NCI-H69 (cell line): ENCODE measurements at regions not wholly inside any gene's neighbourhood (a gene's known extent, or its start where the extent isn't known, plus 50 kb on each side); places are given as distances from the start of the nearest gene placed in this dataset.
A peak's percentile ranks its signal among the peaks of the same experiment; 100 is the strongest.
"Not testable (repeated sequence)": the region's sequence is repeated elsewhere in the genome, so short reads cannot be mapped to it uniquely, and the experiment has no call there.

ENCODE experiments used
- DNase-seq: peaks from one replicate; lab custom pipeline; 2025; lab: John Stamatoyannopoulos, UW

DNA sequence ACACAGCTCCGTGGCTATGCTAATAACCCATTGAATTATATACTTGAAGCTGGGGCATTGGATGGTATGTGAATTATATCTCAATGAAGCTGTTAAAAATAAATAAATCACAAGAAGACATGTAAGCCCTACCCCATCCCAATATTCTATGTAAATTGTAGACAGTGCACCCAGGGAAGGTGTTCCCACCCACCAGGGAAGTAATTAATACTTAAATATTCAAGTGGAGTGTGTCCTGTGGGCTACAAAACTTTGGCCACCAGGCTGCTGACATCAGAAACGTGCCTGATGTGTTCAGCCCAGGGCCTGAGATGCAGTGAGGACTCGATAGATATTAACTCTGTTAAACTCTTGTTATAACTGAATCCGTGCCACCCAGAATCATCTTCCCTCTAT lies 240.4 kb upstream of the RREB1 start:
- no peak for DNase-seq

DNA sequence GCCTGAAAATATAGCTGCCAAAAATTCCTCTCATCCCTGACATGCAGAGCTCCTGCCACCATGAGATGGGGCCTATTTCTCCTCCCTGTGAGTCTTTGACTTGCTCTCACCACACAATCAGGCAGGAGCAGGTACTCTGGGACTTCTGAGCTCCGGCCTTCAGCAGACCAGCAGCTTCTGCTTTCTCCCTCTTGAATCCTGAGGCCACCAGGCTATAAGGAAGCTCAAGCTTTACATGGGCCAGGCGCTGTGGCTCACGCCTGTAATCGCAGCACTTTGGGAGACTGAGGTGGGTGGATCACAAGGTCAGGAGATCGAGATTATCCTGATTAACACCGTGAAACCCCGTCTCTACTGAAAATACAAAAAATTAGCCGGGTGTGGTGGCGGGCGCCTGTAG lies 238.7 kb upstream of the RREB1 start:
- DNase-seq: no peak

DNA sequence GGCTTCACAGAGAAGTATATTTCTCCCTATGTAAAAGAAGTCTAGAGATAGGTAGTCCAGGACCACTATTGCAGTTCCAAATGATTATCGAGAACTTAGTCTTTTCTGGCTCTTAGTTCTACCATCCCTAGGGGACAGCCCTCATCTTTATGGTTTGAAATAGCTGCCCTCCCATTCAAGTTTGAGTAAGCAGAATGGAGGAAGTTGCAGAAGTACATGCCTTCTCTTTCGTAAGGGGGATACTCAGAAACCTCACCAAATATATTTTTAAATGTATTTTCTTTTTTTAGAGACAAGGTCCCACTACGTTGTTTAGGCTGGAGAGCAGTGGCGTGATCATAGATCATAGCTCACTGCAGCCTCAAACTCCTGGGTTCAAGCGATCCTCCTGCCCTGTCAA lies 236.8 kb upstream of the RREB1 start:
- DNase-seq: no peak

DNA sequence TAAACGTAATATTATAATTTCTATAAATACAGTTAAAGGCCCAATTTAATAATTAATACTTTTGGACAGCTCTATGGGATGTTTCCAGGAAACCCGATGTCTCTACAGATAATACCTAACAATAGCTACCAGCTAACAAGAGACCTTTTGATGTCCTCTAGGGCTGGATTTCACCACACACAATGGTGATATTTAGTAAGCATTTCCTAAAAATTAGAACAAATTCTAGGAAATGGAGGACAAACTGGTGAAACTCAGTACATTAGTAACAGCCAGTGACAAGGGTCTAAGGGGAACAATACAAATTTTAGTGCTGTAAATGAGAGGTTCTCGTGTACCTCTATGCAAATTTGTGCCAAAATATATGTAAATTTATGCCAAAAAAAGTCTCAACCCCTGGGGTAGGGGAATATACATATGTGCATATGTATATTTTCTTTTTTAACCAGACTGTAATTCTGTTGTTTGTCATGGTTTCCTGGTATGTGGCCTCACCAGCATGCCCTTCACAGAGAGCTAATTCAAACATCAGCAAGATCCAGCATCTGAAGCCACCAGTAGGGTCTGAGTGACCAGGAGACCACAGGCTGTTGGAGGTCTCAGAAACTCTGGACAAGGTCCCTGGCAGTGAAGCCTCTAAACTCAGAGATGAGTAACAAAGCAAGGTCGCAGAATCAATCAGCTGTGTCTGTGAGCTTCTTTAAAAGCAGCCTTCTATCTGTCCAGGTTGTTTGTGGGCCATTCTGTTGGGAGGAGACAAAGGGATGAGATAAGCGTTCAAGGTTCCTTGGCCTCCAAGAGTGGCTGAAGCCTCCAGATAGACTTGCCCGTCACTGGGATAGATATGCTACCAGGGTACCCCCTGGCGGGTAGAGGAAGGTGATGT lies 235.1 kb upstream of the RREB1 start:
- no peak for DNase-seq

DNA sequence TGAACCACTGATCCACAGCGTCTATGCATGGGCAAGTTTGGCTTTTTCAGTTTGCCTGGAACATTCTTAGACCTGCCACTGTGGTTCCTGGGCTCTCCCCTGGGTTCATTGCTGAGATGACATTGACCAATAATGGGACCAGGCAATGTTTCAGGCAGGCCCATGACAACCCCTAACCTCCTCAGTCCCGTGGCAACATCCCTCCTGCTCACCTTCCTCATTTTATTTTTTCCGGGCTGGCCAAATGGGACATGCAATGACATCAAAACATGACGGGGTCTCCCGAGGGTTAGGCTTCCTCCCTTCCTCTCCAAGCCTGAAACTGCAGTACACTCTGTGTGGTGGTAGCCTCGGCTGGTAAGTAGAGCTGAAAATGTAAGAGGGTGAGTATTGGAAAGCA lies 234.0 kb upstream of the RREB1 start:
- DNase-seq: no peak

DNA sequence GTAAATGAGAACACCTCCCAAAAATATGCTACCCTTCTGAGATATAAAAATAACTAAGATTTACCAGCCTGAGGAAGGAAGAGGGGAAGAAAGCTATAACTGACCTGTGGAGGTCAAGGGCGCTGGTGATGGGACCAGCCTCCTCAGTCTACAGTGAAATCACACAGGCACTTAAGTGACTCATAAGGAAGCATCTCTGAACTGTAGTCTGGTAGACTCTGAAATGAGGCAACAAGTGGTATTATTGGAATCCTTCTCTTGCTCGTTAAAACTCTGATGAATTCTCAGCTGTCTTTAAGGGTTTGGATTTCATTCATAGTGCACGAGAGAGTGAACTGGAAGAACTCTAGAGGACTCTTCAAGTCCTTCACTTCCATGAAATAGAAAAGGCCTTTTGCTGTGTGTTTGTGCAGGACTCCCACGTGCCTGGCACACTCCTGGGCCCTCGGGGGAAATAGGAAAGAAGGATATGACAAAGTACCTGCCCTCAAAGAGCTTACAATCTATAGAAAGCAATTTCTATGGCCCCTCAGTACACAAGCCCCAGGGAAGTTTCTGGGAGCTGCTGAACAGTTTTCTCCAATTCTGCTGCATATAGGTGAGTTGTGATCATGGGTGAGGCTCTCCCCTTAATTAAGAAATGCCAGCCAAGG lies 231.8 kb upstream of the RREB1 start:
- no peak for DNase-seq

DNA sequence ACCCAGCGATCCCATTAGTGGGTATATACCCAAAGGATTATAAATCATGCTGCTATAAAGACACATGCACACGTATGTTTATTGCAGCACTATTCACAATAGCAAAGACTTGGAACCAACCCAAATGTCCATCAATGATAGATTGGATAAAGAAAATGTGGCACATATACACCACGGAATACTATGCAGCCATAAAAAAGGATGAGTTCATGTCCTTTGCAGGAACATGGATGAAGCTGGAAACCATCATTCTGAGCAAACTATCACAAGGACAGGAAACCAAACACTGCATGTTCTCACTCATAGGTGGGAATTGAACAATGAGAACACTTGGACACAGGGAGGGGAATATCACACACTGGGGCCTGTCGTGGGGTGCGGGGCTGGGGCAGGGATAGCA lies 230.0 kb upstream of the RREB1 start:
- DNase-seq: not testable (repeated sequence)

DNA sequence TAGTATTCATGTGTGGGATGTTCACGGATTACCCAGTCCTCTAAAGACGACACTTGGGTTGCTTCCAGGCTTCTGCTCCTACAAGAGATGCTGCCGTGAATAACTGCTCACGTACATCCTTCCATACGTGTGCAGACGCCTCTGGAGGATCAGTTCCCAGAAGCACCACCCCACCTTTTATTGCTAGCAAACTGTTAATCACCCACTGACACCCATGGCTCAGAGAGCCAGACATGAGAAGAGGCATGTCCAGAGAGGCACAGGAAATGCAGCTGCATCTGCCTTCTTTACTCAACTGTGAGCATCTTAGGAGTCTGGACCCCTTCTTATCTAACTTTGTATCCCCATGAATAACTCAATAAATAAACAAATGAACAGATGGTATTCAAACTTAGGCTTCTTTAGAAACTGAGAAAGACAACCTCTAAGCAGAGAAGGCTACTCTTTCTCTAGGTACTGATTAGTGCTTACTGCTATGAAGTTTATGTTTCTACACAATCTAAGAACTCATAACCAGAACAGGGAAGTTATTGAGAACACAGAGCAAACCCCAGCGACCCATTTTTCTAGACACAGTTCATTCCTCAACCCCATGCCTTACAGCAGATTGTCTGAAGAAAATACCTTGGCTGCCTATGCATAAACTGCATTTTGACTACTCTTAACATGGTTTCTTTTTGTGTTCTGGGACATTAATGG lies 228.7 kb upstream of the RREB1 start:
- DNase-seq: no peak

DNA sequence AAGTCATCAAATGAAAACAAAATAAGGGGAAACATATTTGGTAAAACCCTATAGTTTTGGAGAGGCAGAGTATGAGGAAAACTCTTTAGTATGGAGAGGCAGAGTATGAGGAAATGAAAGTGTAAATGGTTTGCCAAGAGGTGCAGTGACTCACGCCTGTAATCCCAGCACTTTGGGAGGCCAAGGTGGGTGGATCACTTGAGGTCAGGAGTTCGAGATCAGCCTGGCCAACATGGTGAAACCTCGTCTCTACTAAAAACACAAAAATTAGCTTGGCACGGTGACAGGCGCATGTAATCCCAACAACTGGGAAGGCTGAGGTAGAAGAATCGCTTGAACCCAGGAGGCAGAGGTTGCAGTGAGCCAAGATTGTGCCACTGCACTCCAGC lies 228.2 kb upstream of the RREB1 start:
- not testable (repeated sequence) for DNase-seq

DNA sequence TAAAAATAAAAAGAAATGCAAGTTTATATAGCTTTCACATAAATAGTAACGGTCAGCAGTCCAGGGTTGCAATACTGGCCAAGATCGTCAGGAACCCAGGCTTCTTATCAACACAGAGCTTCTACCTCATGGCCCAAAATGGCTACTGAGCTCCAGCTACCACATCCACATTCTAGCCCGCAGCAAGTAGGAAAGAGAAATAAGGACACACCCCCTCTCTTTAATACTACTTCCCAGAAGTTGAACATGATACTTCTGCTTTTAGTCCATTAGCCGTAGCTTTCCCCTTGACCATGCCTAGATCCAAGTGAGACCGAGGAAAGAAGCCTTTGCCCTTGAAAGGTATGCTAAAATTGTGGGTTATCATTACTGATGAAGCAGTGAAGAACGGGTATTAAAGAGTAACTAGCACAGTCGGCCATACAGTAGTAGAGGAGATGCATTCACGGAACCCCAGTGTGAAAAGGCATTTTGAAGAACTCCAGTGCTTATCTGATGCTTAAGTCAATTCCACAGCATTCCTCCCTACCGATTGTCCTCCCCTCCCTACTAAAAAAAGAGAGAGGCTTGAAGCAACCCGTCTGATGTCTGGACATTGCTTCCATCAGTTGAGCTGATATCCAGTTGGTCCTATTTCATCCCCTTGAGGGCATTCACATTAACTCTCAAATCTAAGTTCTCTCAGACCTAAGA lies 226.9 kb upstream of the RREB1 start:
- DNase-seq: no peak

DNA sequence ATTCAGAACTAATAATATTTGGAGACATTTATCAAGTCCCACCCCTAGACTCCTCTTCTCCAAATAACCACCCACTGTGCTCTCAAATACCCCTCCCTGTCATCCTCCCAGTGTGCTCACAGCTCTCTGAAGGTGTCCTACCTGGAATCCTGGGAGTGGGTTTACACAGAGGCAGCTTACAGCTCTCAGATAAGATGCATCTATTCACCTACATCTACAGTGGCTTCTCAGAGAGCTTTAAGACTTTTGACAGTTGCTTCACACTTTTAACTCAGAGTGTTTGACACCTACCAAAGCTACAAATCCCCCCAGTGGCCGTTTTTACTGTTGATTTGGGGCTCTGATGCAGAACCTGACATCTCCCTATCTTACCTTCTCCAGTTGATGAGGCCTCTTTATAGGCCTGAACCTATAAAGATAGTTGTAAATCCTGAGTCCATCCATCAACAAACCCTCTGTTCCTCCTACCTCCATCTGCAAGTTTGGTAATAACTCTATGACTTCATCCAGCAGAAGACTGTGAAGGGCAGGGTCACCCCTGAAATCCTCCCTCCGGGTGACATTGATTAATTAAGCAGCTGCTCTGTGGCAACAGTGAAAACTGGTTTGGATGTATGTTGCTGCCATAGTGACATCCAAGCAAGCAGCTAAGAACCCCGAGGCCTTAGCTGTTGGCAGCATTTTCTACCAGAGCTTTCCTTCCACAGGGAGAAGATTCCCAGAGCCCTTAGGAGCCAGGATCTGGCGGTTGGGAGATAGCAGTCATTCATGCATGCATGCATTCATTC lies 226.1 kb upstream of the RREB1 start:
- peak; percentile 23 for DNase-seq

DNA sequence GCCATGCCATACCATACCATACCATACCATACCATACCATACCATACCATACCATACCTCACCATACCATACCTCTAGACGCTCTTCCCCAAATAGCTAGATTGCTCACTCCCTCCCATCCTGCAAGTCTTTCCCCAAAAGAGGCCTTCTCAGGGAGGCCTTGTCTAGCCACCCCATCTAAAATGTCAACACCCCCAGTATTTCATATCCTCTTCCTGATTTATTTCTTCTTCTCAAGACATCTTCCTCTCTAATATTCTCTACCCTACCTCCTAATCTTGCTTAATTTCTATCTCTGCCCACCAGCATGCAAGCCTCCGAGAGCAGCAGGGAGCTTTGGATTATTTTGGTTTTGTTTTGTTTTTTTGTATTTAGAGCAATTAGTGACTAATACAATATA lies 225.2 kb upstream of the RREB1 start:
- no peak for DNase-seq

DNA sequence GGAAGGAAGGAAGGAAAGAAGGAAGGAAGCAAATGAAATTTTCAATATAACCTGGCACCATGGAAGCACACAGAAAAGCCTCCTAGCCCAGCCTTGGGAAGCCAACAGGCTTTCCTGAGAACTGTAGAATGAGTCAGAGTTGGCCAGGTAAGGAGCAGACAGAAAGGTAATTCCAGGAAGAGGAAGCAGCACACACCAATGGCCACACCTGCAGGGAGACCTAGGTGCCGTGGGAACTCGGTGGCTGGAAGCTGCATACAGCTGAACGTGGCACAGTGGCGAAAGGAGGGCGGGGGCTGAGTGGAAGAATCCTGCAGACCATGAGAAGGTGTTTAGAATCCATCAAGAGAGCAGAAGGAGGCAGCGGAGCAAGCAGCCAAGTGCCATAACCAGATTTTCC lies 224.8 kb upstream of the RREB1 start:
- no peak for DNase-seq

DNA sequence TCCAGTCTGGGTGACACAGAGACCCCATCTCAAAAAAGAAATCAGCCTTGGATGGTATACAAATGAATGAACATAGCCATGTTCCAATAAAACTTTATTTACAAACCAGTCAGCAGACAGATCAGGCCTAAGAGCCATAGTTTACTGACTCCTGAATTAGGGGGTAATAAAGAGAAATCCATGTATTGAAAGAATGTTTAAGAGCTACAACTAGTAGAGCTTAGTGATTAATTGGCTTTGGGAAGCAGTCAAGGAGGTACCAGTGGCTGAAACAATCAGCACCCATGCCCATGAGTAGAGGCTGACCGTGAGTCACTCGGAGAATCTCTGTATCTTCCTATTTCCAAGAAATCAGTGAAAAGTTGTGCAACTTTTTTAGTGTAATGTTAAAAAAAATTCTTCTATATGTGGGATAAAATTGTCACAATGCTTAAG lies 223.6 kb upstream of the RREB1 start:
- DNase-seq: no peak

DNA sequence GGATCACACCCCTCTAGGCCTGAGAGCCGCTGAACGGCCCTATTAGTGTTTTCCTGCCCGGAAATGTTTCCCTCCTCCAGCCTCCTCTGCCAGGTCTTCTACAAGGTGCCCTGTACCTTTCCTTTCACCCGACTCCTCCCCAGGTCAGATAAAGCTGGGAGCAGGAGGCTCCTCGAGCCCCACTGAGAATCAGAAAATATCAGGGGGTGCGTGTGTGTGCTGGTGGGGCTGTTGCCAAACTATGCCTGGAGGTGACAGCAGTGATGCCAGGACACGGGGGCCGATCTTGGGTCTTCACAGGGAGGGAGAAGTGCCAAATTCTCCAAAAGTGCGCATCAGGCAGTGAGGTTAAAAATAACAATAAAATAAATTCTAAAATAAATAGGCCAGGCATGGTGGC lies 222.8 kb upstream of the RREB1 start:
- no peak for DNase-seq

DNA sequence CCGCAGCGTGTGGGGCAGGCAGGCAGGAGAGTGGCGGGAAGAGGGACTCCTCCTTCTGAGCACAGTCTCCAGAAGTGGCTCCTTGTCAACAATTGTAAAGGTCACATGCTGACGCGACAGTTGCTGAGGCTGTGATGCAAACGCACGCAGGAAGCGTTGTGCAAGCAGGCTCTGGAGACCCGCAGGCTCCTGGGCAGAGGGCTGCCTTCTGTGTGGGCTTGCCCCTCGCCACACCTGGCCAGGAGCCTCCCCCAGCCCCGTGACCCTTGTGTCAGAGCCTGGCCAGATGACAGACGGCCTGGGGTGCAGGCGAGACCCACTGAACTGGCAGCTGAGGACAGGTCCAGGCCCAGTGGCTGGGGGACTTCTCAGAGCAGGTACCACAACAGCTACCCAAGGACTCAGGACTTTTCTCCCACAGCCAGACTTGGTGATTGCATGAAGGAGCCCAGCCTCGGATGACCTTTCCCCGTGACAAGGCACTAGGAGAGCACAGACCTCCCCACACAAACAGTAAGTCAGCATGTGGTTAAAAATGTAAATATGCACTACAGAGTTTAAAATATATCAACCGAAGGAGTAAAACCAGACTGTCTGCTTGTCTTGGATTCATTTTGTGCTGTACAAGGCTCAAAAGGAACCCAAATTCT lies 222.1 kb upstream of the RREB1 start:
- no peak for DNase-seq

DNA sequence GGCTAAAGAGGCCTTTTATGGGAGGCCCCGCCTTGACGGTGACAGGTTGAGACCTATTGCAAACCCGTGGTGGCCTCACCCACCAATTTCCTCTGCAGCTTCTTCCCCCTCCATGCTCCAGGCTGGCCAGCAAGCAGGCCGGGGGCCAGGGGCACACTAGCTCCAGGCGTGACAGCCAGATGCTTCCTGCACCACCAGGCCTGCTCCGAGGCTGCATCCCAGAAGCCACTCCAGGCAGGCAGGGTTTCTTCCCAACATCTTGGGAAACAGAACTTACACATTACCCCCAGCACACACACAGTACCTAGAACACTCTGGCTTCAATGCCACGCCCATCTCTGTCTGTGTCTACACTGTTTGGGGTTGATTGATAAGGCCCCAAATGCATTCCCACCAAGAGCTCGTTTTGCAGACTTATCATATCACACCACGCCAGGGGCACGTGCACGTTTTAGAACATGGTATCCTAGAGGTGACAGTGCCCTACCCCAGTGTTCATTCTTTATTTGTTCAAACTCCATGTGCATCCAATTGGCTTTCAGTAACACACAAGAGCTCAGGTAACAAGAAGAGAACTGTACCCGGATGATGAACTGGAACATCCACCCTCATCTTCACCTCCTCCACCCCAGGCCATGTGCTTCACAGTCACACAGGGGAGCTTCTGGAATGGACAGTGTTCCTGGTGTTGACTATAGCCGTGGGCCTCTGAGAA lies 221.4 kb upstream of the RREB1 start:
- DNase-seq: no peak

DNA sequence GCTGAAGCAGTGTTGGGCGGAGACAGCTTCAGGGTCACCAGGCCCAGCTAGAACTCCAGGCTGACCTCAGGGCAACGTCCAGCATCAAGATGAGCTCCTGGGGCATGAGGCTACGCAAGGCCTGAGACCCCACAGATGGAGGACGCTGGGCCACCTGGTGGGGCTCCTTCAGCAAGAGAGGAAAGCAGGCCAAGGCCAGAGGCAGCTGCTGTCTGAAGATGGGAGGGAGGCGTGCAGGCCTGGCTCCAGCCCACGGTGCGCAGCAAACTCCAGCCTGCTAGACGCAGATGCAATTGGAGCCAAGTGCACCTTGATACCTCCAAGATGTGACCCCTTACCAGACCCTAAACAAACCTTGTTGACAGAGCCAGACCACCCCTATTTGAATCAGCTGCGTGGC lies 220.9 kb upstream of the RREB1 start:
- no peak for DNase-seq

DNA sequence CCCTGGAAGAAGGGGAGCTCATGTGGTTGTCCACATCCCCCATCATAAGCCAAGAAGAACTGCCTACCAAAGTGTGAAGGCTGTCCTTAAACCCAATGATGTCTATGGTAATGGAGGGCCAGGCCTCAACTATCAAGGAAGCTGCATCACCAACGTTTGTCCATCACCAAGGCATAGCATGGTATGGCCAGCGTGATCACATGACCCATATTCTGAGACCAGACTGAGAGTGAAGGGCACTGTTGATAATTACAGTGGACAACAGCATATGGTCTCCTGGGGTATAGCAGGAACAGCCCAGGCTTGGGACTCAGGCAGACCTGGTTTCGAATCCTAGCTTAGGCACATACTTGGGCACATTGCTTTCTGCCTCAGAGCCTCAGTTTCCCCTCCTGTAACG lies 218.2 kb upstream of the RREB1 start:
- no peak for DNase-seq

DNA sequence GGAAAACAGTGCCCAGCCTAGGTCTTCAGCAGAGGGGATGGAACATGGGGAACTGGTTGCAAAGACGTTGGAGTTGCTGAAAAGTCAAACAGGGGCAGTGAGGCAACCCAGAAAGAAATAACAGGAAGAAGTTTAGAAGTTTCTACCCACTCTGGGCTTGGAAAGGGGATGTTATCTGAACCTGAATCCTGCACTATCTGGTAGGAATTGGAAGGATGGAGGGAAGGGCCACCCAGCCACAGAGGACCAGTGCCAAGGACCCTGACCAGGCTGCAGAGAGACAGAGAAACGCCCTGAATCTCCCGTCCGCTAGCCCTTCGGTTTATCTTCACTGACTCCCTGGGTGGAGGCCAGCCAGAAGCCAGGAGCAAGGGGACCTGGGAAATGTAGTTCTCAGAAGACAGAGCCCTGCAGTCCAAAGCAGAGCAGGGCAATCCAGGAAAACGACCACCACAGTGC lies 217.3 kb upstream of the RREB1 start:
- no peak for DNase-seq
